GM19025 (cell line): ENCODE measurements at regions not wholly inside any gene's neighbourhood (a gene's known extent, or its start where the extent isn't known, plus 50 kb on each side); places are given as distances from the start of the nearest gene placed in this dataset.

ENCODE experiments used
- ATAC-seq: cut with Tn5 transposase; IDR thresholded peaks from one replicate; pipeline ENCODE4 v1.9.1; 2021; ENCODE audit warnings: mild to moderate bottlenecking, low read depth, moderate library complexity; ENCODE audit not compliant: unreplicated experiment

DNA sequence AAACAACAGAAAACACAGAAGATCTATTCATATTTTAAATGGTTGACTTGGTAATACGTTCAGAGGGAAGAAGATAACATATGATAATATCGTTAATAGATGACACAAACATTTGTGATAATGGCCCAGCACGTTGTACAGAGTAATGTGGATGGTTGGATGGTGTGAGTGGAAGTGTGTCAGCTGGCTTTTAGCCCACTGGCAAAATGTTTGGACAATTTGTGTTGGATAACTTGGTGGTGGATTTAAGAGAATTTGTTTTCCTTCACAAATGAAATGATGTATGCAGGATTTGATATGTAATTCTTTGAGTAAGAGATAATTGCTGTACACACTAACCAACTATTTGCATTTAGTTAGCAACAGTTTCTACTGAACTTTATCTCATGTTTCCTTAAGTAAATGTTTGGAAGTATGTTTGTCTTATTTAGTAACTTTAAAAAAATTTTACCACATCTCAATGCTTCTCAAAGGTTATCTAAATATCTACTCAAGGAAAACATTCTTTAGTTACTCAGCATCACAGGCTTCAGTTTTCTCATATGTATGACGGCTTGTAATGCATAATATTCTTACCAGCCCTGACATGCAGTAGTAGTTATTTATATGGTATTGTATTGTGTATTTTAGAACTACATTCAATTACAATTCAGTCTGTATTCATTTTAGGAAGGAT, 328.5 kb upstream of the GOLIM4 start:
- no peak for ATAC-seq

DNA sequence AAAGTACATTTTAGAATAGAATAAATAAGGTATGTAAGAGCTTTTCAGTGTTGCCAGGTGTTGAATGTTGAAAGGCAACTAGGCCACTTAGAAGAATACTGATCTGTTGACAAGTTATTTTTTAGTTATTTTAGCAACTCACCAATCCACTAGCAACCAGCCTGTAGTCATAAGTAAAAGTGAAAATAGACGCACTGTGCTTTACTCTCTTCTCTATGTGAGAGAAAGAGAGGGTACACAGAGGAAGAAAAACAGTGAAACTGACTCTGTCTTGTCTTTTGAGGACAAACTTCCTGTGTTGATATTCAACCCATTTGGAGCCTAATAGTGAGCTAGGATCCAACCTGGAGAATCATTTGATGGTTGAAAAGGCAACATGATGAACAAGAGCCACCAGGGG, 327.1 kb upstream of the GOLIM4 start:
- no peak for ATAC-seq

GRCh38 chr3:168419091-168419490, 323.4 kb upstream of the GOLIM4 start:
- ATAC-seq = no peak

DNA sequence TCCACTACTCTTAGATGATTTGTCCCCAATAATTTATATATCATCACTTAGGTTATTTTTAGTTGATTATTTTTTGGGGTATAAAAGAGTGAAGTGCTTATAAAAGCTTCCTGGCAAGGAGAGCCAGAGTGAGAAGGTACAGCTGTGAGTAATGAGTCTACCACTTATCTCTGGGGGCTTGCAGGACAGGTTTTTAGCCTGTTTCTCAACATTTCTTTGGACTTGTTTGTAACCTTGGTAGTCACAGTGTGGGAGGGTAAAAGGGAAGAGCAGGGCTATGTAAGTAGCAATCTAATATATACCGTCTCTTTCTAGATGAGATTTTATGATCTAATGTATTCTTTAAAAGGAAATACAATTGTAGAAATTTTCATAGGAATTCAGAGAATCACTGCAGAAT, 321.3 kb upstream of the GOLIM4 start:
- no peak for ATAC-seq

GRCh38 chr3:168416446-168416845, 320.7 kb upstream of the GOLIM4 start:
- no peak for ATAC-seq

GRCh38 chr3:168414149-168414548, 318.4 kb upstream of the GOLIM4 start:
- ATAC-seq = no peak

DNA sequence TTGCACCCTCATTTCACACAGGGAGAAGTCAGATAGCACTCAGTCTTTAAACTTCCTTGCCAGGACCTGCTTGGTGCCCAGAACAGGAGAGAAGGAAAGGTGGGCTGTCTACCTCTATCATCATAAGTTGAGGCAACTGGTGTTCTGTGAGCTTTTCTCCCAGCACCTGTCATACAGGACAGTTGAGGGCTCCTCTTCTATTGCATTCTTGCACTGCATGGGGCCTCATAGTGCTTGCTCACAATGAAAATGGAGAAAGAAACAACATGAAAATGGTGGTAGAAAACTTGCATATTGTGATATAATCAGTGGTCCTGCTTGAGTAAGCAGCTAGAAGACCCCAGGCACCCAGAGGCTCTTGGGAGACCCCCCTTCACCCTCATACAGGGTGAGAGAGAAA, 311.7 kb upstream of the GOLIM4 start:
- ATAC-seq = no peak

DNA sequence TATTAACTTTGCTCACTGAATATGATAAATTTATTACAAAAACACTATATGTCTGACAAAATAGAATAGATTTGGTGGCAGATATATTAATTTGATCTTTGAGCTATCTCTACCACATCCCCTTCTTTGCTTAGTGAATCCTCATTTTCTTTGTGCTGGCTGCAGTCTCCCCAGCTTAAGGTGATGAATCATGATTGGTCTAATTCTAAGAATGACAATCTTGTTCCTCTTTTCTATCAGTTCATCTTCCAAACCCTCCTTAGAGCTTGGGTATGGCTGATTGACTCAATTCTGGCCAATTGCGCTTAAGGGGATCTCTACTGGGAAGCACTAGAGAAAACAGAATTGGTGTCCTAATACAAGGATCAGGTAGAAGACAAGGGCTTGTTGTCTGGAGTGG, 309.6 kb upstream of the GOLIM4 start:
- ATAC-seq = no peak

- ATAC-seq = no peak
Observed at GRCh38 chr3:168398371-168399025, 302.8 kb upstream of the GOLIM4 start.

DNA sequence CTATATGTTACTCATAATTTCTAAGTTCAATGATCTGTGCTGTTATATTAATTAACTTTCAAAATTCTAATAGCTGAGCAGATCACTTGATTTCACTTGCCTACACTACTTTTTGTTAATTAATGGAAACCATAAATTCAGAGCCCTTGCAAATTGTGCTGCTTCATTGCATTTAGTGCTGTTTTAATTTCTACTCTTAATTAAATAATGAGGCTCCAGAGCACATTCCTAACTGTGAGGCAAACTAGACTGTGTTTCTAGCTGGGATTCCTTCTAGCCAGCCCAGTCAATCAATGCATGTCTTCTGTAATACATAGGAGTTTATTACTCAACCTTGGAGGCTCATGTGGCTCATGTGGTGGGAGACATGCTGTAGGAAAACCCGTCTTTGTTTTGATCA, 301.1 kb upstream of the GOLIM4 start:
- no peak for ATAC-seq

DNA sequence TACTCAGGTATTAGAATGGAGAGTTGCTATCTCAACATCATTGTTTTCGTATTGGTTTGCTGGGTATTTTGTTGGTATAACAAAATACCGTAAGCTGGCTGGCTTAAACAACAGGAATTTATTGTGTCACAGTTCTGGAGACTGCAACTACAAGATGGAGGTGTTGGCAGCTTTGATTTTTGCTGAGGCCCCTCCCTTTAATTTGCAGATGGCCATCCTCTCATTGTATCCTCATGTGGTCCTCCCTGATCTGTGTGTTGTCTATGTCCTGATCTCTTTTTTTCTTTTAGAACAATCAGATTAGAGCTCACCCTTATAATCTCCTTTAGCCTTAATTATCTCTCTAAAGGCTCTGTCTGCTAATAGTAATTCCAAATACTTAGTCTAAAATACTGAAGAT, 299.8 kb upstream of the GOLIM4 start:
- ATAC-seq = no peak

- no peak for ATAC-seq
Observed at GRCh38 chr3:168394439-168394838, 298.7 kb upstream of the GOLIM4 start.

DNA sequence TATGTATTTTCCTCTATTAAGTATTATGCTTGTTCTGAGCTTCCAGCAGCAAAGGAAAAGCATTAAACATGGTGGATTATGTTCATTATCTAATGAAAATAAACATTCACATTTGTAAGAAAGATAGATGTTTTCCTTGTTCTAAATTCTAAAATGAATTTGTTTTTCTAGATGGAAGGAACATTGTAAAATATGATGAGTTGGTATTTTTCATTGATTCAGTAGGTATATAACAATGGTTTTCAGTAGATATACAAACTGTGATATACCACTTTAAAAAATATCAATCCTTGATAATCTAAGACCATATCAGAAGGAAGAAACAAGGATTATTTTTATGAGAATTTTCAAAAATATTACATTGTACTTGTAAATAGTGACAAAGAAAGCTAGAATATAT, 290.6 kb upstream of the GOLIM4 start:
- no peak for ATAC-seq

DNA sequence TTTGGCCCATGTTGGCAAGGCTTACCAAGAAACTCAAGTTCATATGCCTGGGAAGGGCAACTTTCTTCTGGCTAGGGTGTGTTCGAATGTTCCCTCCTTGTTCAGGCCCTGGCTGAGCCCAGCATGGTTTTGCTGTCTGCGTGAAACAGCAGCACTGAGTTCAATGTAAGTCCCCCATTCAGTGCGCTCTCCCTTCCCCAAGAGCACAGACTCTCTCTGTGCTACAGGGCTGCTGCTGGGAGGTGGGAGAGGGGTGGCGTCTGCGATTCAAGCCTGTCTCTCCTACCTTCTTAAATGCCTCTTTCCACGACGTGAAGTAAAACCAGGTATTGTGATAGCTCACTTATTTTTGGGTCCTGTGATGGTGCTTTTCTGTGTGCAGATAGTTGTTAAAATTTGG, 289.3 kb upstream of the GOLIM4 start:
- ATAC-seq = no peak

DNA sequence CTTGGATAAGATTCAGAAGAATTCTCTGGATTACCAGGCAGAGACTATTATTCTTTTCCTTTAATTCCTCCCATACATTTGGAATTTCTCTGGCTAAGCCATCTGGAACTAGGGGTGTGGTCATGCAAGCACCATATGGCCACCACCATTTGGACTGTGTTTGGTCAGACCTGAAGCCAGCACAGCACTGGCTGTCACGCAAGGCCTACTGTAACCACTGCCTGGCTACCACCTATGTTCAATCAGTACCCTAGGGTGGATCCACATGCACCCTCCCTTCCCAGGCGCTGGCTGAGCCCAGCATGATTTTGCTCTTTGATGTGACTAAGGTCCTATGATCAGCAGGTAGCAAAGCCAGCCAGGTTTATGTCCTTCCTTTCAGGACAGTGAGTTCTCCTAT, 287.8 kb upstream of the GOLIM4 start:
- no peak for ATAC-seq

GRCh38 chr3:168371846-168372245, 276.1 kb upstream of the GOLIM4 start:
- ATAC-seq = no peak

- no peak for ATAC-seq
Observed at GRCh38 chr3:168364967-168365366, 269.2 kb upstream of the GOLIM4 start.

DNA sequence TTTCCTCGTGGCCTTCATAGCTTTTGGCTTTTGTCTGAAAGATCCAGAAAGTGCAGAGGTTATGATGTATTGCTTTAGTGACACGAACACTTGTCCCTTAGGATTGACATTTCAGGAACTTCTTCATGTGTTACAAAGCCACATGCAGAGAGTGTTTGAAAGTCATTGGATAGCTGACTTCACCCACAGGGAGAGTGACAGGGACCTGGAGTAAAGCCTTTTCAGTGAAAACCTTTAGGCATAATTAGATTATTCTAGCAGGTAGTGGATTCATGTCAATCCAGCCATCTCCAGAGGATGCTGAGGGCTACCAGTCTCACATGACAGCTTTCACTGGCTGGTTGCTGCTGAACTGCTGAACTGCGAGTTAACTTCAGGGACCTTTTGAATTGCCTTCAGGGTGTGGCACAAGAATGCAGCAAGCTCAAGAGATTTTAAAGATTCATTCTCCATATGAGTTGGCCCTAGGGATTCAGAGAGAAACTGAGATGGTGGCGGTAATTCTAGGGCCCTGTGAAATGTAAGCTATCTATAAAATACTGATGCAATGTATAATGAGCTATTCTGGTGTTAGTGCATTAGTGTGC, 267.0 kb upstream of the GOLIM4 start:
- no peak for ATAC-seq

DNA sequence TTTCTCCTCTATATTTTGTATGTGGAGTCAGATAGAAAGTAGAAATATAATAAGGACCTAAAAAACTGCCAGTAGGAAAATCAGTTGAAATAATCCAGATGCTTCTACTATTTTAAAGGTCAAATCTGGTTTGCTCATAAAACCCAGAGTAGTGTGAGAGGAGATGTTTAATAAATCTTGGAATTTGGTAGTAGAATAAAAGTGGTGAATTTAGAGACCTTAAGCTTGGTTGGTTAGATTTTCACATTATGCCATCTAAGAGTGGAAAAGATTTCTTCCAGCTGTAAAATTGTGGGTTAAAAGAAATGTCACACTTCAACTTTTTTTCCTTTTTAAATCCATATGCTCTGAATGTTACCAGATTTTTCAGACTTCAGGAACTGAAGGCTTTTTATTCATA, 266.4 kb upstream of the GOLIM4 start:
- ATAC-seq = no peak

- no peak for ATAC-seq
Observed at GRCh38 chr3:168360993-168361392, 265.3 kb upstream of the GOLIM4 start.

DNA sequence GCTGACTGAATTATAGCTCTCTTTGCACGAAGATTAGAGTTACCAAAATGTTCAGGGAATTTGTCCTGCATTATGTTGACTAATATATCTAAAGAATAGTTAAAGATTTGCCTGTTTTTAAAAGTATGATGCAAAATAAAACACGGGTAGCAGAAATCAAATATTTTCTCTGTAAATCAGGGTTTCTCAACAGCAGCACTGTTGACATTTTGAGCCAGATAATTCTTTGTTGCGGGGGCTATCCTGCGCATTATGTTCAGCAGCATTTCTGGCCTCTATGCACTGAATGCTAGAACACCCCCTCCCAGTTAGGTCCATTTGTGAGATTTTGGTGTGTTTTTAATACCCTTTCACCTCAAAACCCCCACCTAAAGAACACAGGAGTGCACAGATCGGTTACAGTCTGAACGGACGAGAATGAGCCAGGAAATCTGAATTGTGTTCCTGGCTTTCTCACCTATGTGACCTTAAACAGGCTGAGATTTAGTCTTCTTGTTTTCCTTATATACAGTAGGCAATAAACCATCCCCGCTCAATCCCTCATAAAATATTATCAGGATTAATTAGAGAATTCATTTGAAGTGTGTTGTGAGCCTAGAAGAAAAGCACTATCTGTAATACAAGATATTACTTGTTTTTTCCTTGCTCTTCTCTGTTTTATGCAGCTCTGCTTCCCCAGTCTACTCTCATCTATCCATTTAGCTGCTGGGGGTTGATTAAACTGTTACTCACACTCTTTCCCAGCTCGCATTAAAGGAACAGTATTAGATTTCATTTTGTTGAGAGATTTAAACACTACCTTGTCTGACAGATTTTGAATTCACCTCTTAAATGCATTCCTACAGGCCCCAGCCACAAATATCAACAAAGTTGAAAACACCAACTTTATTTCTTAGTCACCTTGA, 247.5 kb upstream of the GOLIM4 start:
- ATAC-seq = no peak
